ENCODE measurements at regions not wholly inside any gene's neighbourhood (a gene's known extent, or its start where the extent isn't known, plus 50 kb on each side); places are given as distances from the start of the nearest gene placed in this dataset.
A peak's percentile ranks its signal among the peaks of the same experiment; 100 is the strongest.

- no peak for DNase-seq
These were observed 365.5 kb upstream of the RUNX1 start for GRCh38 chr21:35414507-35415139.

GRCh38 chr21:35414056-35414455 lies 365.0 kb upstream of the RUNX1 start:
- DNase-seq: no peak

- no peak for DNase-seq
These were observed 363.1 kb upstream of the RUNX1 start for GRCh38 chr21:35412231-35412630.

- DNase-seq: no peak
These were observed 362.3 kb upstream of the RUNX1 start for GRCh38 chr21:35411434-35411833.

- no peak for DNase-seq
These were observed 361.6 kb upstream of the RUNX1 start for GRCh38 chr21:35410656-35411055.

GRCh38 chr21:35410123-35410522 lies 361.0 kb upstream of the RUNX1 start:
- no peak for DNase-seq

GRCh38 chr21:35408401-35408800 lies 359.3 kb upstream of the RUNX1 start:
- no peak for DNase-seq

GRCh38 chr21:35406635-35407034 lies 357.5 kb upstream of the RUNX1 start:
- DNase-seq: no peak

- DNase-seq: no peak
These were observed 356.9 kb upstream of the RUNX1 start for GRCh38 chr21:35405981-35406380.

- no peak for DNase-seq
These were observed 355.1 kb upstream of the RUNX1 start for GRCh38 chr21:35404247-35404646.

- no peak for DNase-seq
These were observed 353.0 kb upstream of the RUNX1 start for GRCh38 chr21:35402061-35402460.

GRCh38 chr21:35401476-35401875 lies 352.4 kb upstream of the RUNX1 start:
- DNase-seq: no peak

GRCh38 chr21:35400233-35400939 lies 351.3 kb upstream of the RUNX1 start:
- peak; percentile 68 for DNase-seq

- DNase-seq: no peak
These were observed 350.6 kb upstream of the RUNX1 start for GRCh38 chr21:35399706-35400105.

GRCh38 chr21:35399002-35399530 lies 350.0 kb upstream of the RUNX1 start:
- no peak for DNase-seq

- no peak for DNase-seq
These were observed 349.4 kb upstream of the RUNX1 start for GRCh38 chr21:35398346-35398982.

GRCh38 chr21:35397781-35398180 lies 348.7 kb upstream of the RUNX1 start:
- DNase-seq: no peak

- no peak for DNase-seq
These were observed 347.6 kb upstream of the RUNX1 start for GRCh38 chr21:35396655-35397054.

- no peak for DNase-seq
These were observed 346.6 kb upstream of the RUNX1 start for GRCh38 chr21:35395728-35396127.

GRCh38 chr21:35394634-35395369 lies 345.7 kb upstream of the RUNX1 start:
- peak; percentile 9 for DNase-seq

- no peak for DNase-seq
These were observed 344.9 kb upstream of the RUNX1 start for GRCh38 chr21:35394049-35394448.

- DNase-seq: no peak
These were observed 341.1 kb upstream of the RUNX1 start for GRCh38 chr21:35390013-35390776.
